ENCODE measurements at regions not wholly inside any gene's neighbourhood (a gene's known extent, or its start where the extent isn't known, plus 50 kb on each side); places are given as distances from the start of the nearest gene placed in this dataset.
"Not testable (repeated sequence)": the region's sequence is repeated elsewhere in the genome, so short reads cannot be mapped to it uniquely, and the experiment has no call there.

DNA sequence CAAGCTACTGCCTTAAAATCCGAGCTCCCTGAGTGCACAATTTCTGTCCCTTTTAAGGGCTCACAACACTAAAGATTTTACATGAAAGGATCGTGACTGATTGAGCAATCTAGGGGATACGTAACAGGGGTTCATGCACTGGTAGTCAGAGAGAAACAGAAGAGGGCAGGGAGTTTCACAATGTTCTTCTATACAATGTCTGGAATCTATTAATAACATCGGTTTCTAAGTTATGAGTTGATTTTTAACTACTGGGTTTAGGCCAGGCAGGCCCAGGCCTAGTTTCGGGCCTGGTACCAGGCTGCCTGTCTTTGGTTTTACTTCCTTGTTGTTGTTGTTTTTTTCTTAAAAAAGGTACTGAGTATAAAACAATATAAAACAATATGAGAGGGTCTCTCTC, 632.4 kb upstream of the AMOT start:
- not testable (repeated sequence) for H3K27me3 ChIP-seq (ENCODE audit: control insufficient read depth, insufficient read depth, low read length); H3K4me3 ChIP-seq (ENCODE audit: low read length); H3K9me3 ChIP-seq (ENCODE audit: control insufficient read depth, low read depth, low read length); H3K36me3 ChIP-seq (ENCODE audit: control insufficient read depth, low read depth, low read length); H3K27ac ChIP-seq (ENCODE audit: low read length); H3K9ac ChIP-seq (ENCODE audit: low read length)
- H3K4me1 ChIP-seq (ENCODE audit: control insufficient read depth, low read depth, low read length), result peaks cover 45% of the 10 kb centered on the region

DNA sequence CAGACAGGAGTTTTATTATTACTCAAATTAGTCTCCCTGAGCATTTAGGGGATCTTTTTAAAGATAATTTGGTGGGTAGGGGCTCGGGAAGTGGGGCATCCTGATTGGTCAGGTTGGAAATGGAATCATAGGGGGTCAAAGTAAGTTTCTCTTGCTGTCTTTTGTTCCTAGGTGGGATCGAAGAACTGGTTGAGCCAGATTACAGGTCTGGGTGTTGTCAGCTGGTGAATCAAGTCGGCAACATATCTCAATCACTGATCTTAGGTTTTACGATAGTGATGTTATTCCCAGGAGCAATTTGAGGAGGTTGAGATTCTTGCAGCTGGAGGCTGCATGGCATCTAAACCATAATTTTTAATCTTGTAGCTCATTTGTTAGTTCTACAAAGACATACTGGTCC, 629.5 kb upstream of the AMOT start:
- H3K27me3 ChIP-seq (ENCODE audit: control insufficient read depth, insufficient read depth, low read length), result no peaks in the 10 kb centered on the region
- H3K27ac ChIP-seq (ENCODE audit: low read length), result peak overlapping the region; percentile 62
- no peaks in the 10 kb centered on the region for H3K36me3 ChIP-seq (ENCODE audit: control insufficient read depth, low read depth, low read length)
- peak overlapping the region; percentile 25 for H3K4me3 ChIP-seq (ENCODE audit: low read length)
- no peak overlapping the region for H3K9ac ChIP-seq (ENCODE audit: low read length)
- H3K9me3 ChIP-seq (ENCODE audit: control insufficient read depth, low read depth, low read length), result no peaks in the 10 kb centered on the region
- peaks cover 45% of the 10 kb centered on the region for H3K4me1 ChIP-seq (ENCODE audit: control insufficient read depth, low read depth, low read length)

DNA sequence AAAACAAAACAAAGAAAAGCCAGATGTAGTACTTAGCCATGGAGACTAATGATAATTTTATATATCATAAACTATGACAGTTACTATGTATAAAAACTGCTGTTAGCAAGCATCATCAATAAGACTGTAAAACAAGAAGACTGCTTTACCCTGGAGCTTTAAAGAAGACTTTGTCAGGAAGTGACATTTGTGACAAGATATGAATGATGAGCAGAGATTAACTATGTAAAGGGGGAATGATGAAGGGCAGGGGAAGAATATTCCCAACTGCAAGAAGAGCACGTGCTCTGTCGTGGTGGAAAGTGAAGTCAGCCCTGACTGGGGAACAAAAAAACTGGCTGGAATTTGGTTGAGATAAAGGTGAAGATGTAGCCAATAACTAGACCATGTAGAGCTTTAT, 617.1 kb upstream of the AMOT start:
- H3K4me1 ChIP-seq (ENCODE audit: control insufficient read depth, low read depth, low read length), result no peaks in the 10 kb centered on the region
- H3K36me3 ChIP-seq (ENCODE audit: control insufficient read depth, low read depth, low read length), result no peaks in the 10 kb centered on the region
- H3K27ac ChIP-seq (ENCODE audit: low read length), result no peak overlapping the region
- no peak overlapping the region for H3K4me3 ChIP-seq (ENCODE audit: low read length)
- no peaks in the 10 kb centered on the region for H3K27me3 ChIP-seq (ENCODE audit: control insufficient read depth, insufficient read depth, low read length)
- H3K9me3 ChIP-seq (ENCODE audit: control insufficient read depth, low read depth, low read length), result no peaks in the 10 kb centered on the region
- H3K9ac ChIP-seq (ENCODE audit: low read length), result no peak overlapping the region

DNA sequence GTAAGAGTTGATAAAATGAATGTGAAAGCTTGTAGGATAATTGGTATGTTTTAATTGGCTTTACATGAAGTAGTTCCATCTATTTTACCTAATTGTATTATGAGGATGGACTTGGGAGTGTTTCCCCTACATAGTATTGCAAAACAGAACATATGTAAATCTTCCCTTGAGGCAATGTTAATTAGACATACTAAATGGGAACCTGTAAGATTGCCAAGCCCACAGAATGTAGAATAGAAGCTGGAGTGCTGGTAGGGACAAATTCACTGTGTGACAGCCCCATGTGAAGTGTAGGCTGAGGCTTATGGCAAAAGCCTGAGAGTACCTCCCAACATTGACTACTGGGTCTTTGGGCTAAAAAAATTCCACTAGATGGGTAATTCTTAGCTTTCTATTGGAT, 615.0 kb upstream of the AMOT start:
- H3K9me3 ChIP-seq (ENCODE audit: control insufficient read depth, low read depth, low read length), result no peaks in the 10 kb centered on the region
- H3K9ac ChIP-seq (ENCODE audit: low read length), result no peak overlapping the region
- no peaks in the 10 kb centered on the region for H3K27me3 ChIP-seq (ENCODE audit: control insufficient read depth, insufficient read depth, low read length)
- no peaks in the 10 kb centered on the region for H3K4me1 ChIP-seq (ENCODE audit: control insufficient read depth, low read depth, low read length)
- no peaks in the 10 kb centered on the region for H3K36me3 ChIP-seq (ENCODE audit: control insufficient read depth, low read depth, low read length)
- H3K4me3 ChIP-seq (ENCODE audit: low read length), result no peak overlapping the region
- no peak overlapping the region for H3K27ac ChIP-seq (ENCODE audit: low read length)

DNA sequence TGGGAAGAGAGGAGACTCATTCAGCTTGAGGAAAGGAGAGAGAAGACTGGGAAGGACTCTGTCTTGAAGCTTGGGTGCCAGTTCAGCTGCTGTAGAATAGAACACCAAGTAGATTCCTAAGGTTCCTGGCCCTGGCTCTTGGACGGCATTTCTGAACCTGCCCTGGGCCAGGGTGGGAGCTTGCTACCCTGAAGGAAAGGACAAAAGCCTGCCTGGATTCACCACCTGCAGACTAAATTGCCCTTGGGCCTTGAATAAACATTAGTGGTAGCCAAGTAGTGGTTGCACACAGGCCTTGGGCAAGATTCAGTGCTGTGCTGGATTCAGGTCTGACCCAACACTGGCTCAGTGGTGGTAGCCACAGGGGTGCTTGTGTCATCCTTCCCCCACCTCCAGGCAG, 588.4 kb upstream of the AMOT start:
- H3K27me3 ChIP-seq (ENCODE audit: control insufficient read depth, insufficient read depth, low read length), result no peaks in the 10 kb centered on the region
- H3K36me3 ChIP-seq (ENCODE audit: control insufficient read depth, low read depth, low read length), result no peaks in the 10 kb centered on the region
- H3K27ac ChIP-seq (ENCODE audit: low read length), result no peak overlapping the region
- no peaks in the 10 kb centered on the region for H3K9me3 ChIP-seq (ENCODE audit: control insufficient read depth, low read depth, low read length)
- H3K4me1 ChIP-seq (ENCODE audit: control insufficient read depth, low read depth, low read length), result no peaks in the 10 kb centered on the region
- H3K4me3 ChIP-seq (ENCODE audit: low read length), result no peak overlapping the region
- H3K9ac ChIP-seq (ENCODE audit: low read length), result no peak overlapping the region

DNA sequence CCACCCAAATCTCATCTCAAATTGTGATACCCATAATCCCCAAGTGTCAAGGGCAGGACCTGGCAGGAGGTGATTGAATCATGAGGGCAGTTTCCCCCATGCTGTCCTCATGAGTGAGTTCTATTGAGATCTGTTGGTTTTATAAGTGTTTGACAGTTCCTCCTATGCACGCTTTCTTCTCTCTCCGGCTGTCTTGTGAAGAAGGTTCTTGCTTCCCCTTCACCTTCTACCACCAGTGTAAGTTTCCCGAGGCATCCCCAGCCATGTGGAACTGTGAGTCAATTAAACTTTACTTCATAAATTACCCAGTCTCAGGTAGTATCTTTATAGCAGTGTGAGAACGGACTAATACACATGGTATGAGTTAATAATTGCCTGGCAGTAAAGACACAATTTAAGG, 581.7 kb upstream of the AMOT start:
- Histone ChIP-seq H3K27me3 (ENCODE audit: control insufficient read depth, insufficient read depth, low read length) (no peaks in the 10 kb centered on the region), H3K9ac (ENCODE audit: low read length) (no peak overlapping the region), H3K4me1 (ENCODE audit: control insufficient read depth, low read depth, low read length) (peaks cover 10% of the 10 kb centered on the region), H3K36me3 (ENCODE audit: control insufficient read depth, low read depth, low read length) (no peaks in the 10 kb centered on the region), H3K27ac (ENCODE audit: low read length) (no peak overlapping the region), H3K4me3 (ENCODE audit: low read length) (no peak overlapping the region), H3K9me3 (ENCODE audit: control insufficient read depth, low read depth, low read length) (no peaks in the 10 kb centered on the region)

DNA sequence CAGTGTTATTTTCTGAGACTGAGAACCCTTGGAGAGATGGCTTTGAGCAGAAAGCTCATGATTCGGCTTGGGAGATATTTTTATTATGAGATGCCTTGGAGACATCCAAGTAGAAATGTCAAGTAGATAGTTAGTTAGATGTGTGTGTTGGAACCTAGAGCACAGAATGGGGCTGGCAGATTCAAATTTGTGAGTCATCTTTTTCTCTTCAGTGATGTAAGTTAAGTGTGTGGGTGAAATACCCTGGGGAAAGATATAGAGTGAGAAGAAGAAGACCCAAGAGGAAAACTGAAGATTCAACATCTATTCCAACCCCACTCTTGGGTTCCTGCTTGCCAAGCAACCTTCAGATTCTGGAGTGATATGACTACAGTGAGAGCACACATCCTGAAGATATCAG, 580.8 kb upstream of the AMOT start:
- Histone ChIP-seq H3K9me3 (ENCODE audit: control insufficient read depth, low read depth, low read length) (no peaks in the 10 kb centered on the region), H3K9ac (ENCODE audit: low read length) (no peak overlapping the region), H3K4me3 (ENCODE audit: low read length) (no peak overlapping the region), H3K27ac (ENCODE audit: low read length) (no peak overlapping the region), H3K4me1 (ENCODE audit: control insufficient read depth, low read depth, low read length) (peaks cover 10% of the 10 kb centered on the region), H3K27me3 (ENCODE audit: control insufficient read depth, insufficient read depth, low read length) (no peaks in the 10 kb centered on the region), H3K36me3 (ENCODE audit: control insufficient read depth, low read depth, low read length) (no peaks in the 10 kb centered on the region)

DNA sequence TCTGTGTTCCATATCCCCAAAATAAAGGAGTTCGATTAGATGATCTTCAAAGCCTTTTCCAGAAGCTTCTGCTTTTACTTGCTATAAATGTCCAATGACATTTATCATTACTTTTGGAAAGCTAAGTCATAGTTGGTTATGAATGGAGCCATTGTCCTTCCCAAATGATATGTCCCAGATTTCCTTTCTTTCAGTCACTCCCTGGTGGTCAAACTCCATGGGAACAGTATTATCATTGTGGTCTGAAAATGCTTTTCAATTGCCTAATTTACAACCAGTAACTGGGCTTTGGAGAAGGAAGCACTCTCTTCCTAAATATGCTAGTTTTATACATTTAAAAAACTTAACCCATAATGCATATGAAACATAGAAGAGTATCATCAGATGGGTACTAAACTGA, 571.5 kb upstream of the AMOT start:
- no peaks in the 10 kb centered on the region for H3K9me3 ChIP-seq (ENCODE audit: control insufficient read depth, low read depth, low read length)
- no peaks in the 10 kb centered on the region for H3K36me3 ChIP-seq (ENCODE audit: control insufficient read depth, low read depth, low read length)
- H3K4me1 ChIP-seq (ENCODE audit: control insufficient read depth, low read depth, low read length), result no peaks in the 10 kb centered on the region
- H3K27ac ChIP-seq (ENCODE audit: low read length), result no peak overlapping the region
- no peak overlapping the region for H3K9ac ChIP-seq (ENCODE audit: low read length)
- no peaks in the 10 kb centered on the region for H3K27me3 ChIP-seq (ENCODE audit: control insufficient read depth, insufficient read depth, low read length)
- no peak overlapping the region for H3K4me3 ChIP-seq (ENCODE audit: low read length)

DNA sequence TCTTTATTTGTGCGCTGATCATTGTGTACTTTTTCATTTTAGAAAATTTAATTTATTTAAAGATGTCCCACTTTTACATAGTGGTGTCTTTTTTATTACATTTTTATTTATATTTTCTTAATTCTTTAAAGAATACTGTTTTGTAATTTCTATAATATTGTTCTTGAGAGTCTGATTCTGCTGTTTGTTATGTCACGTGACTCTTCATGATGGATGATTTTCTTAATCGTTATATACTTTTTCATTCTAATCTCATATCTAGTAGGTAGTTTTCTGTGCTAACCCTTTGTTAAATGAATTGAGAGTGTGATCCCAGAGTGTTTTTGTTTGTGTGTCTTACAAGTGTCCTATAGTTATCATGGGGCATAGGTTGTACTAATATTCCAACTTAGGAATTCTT, 568.2 kb upstream of the AMOT start:
- Histone ChIP-seq H3K9ac (ENCODE audit: low read length) (no peak overlapping the region), H3K4me3 (ENCODE audit: low read length) (no peak overlapping the region), H3K27me3 (ENCODE audit: control insufficient read depth, insufficient read depth, low read length) (no peaks in the 10 kb centered on the region), H3K4me1 (ENCODE audit: control insufficient read depth, low read depth, low read length) (no peaks in the 10 kb centered on the region), H3K9me3 (ENCODE audit: control insufficient read depth, low read depth, low read length) (peaks cover under 1% of the 10 kb centered on the region), H3K27ac (ENCODE audit: low read length) (no peak overlapping the region), H3K36me3 (ENCODE audit: control insufficient read depth, low read depth, low read length) (no peaks in the 10 kb centered on the region)

DNA sequence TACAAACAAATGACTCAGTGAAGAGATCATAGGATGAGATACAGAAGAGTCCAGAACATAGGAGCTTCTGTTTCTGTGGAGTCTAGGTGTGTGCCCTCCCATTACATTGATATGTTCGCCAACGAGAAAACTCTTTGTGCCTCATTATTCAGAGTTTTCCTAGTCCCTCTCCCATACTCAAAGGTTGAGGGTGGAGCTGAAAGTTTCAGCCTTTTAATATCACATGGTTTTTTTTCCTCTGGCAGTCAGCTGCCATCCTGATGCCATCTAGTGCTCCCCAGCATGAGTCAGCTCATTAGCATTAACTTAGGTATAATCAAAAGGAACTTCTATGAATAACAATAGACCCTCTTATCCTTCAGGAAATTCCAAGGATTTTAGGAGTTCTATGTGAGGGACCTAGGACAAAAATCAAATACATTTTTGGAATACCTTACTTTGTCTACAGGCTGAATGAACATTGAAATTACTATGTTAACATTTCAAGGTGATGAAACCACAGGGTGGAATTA, 559.6 kb upstream of the AMOT start:
- Histone ChIP-seq H3K36me3 (ENCODE audit: control insufficient read depth, low read depth, low read length) (no peaks in the 10 kb centered on the region), H3K4me3 (ENCODE audit: low read length) (no peak overlapping the region), H3K27ac (ENCODE audit: low read length) (peak overlapping the region; percentile 58), H3K27me3 (ENCODE audit: control insufficient read depth, insufficient read depth, low read length) (no peaks in the 10 kb centered on the region), H3K4me1 (ENCODE audit: control insufficient read depth, low read depth, low read length) (peaks cover 16% of the 10 kb centered on the region), H3K9ac (ENCODE audit: low read length) (no peak overlapping the region), H3K9me3 (ENCODE audit: control insufficient read depth, low read depth, low read length) (peaks cover 15% of the 10 kb centered on the region)

DNA sequence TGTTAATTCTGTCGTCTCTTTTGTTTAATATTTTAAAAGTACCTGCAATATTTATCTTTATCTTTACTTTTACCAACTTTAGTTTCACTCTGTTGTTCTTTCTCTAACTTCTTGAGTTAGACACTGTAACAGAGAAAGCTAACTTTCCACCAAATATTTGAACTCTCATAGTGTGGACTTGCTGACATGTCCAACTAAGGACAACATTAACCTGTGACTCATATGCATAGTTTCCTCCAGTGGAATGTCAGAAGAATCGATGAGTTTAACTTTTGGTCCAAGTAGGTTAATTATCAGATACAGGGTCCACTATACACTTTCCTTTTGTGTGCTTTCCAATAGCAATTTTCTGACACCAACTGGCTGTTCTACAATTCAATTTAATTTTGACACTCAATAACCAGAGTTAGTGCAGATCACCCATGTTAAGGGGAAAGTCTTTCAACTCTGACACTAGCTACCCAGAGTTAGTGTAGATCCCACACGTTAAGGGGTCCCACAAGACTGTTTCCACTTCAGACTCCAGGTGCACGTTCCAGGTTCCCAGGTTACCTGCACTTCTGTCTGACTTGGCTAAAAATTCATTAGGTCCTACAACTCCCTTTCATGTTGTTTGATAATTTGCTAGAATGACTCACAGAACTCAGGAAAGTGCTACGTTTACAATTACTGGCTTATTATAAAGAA, 559.0 kb upstream of the AMOT start:
- H3K27me3 ChIP-seq (ENCODE audit: control insufficient read depth, insufficient read depth, low read length), result no peaks in the 10 kb centered on the region
- H3K36me3 ChIP-seq (ENCODE audit: control insufficient read depth, low read depth, low read length), result no peaks in the 10 kb centered on the region
- peak overlapping the region; percentile 51 for H3K27ac ChIP-seq (ENCODE audit: low read length)
- no peak overlapping the region for H3K9ac ChIP-seq (ENCODE audit: low read length)
- no peak overlapping the region for H3K4me3 ChIP-seq (ENCODE audit: low read length)
- peaks cover 15% of the 10 kb centered on the region for H3K9me3 ChIP-seq (ENCODE audit: control insufficient read depth, low read depth, low read length)
- peaks cover 16% of the 10 kb centered on the region for H3K4me1 ChIP-seq (ENCODE audit: control insufficient read depth, low read depth, low read length)

DNA sequence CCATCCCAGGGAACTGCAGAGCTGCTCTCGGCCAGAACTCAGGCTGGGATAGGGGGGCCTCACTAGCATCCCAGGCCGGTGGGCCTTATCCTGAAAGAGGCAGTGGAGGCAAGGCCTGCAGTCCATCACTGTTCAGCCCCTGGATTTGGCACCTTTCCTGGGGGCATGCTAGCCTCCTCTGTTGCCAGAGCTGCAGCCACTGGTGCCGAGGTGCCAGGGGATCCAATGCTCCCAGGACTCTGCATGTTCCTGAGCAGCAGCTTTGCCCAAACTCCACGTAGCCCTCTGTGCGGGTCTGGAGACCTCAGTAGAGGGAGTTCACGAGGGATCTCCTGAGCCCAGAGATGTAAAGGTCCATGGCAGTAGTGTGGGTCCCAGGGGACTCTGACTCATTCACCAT, 551.7 kb upstream of the AMOT start:
- Histone ChIP-seq H3K9me3 (ENCODE audit: control insufficient read depth, low read depth, low read length) (peaks cover 5% of the 10 kb centered on the region), H3K9ac (ENCODE audit: low read length) (no peak overlapping the region), H3K36me3 (ENCODE audit: control insufficient read depth, low read depth, low read length) (no peaks in the 10 kb centered on the region), H3K27me3 (ENCODE audit: control insufficient read depth, insufficient read depth, low read length) (no peaks in the 10 kb centered on the region), H3K4me1 (ENCODE audit: control insufficient read depth, low read depth, low read length) (no peaks in the 10 kb centered on the region), H3K27ac (ENCODE audit: low read length) (no peak overlapping the region), H3K4me3 (ENCODE audit: low read length) (no peak overlapping the region)

Measured in iPS-18a (cell line).